OCI-LY3 (cell line): ENCODE measurements at regions not wholly inside any gene's neighbourhood (a gene's known extent, or its start where the extent isn't known, plus 50 kb on each side); places are given as distances from the start of the nearest gene placed in this dataset.
"Not testable (repeated sequence)": the region's sequence is repeated elsewhere in the genome, so short reads cannot be mapped to it uniquely, and the experiment has no call there.

Experiments used
- H2AFZ ChIP-seq: fragments of 200-600, 300-600 bp; shearing (Covaris generic); 2 replicates; pipeline ENCODE4 v1.6.0; 2014; ENCODE audit warnings: antibody characterized with exemption, low read depth, low read length
- H3K27ac ChIP-seq: fragments of 200-600, 300-600 bp; sonication (generic); 2 replicates; pipeline ENCODE4 v1.5.1; 2014; ENCODE audit warnings: mild to moderate bottlenecking, low read length, moderate library complexity, mixed read lengths
- H3K27me3 ChIP-seq: fragments of 200-600, 300-600 bp; sonication (generic); 2 replicates; pipeline ENCODE4 v1.6.1; 2014; ENCODE audit warnings: low read depth, low read length, mixed read lengths
- H3K36me3 ChIP-seq: fragments of 200-600, 300-600 bp; sonication (generic); replicated peaks from 2 replicates; pipeline ENCODE3; 2014; ENCODE audit warnings: low read depth, low read length, mixed read lengths
- H3K4me1 ChIP-seq: fragments of 300-600, 200-600 bp; sonication (generic); 2 replicates; pipeline ENCODE4 v1.6.1; 2014; ENCODE audit warnings: low read length, mixed read lengths
- H3K4me2 ChIP-seq: fragments of 200-600, 300-600 bp; sonication (generic); 2 replicates; pipeline ENCODE4 v1.6.1; 2014; ENCODE audit warnings: low read length, mixed read lengths
- H3K4me3 ChIP-seq: fragments of 300-600, 200-600 bp; sonication (generic); 2 replicates; pipeline ENCODE4 v1.5.1; 2014; ENCODE audit warnings: antibody characterized with exemption, mild to moderate bottlenecking, low read length, moderate library complexity
- H3K79me2 ChIP-seq: fragments of 300-600, 200-600 bp; shearing (Covaris generic); 2 replicates; pipeline ENCODE4 v1.6.1; 2014; ENCODE audit warnings: mild to moderate bottlenecking, low read length, mixed read lengths
- H3K9ac ChIP-seq: fragments of 300-600, 200-600 bp; shearing (Covaris generic); 2 replicates; pipeline ENCODE4 v1.6.0; 2014; ENCODE audit warnings: mild to moderate bottlenecking, low read length, moderate library complexity
- H3K9me3 ChIP-seq: fragments of 200-600, 300-600 bp; shearing (Covaris generic); 2 replicates; pipeline ENCODE4 v1.6.1; 2014; ENCODE audit warnings: low read length, mixed read lengths; ENCODE audit not compliant: insufficient read depth
- H4K20me1 ChIP-seq: fragments of 200-600, 300-600 bp; sonication (generic); 2 replicates; pipeline ENCODE4 v1.6.1; 2016; ENCODE audit warnings: low read length, mixed read lengths; ENCODE audit not compliant: insufficient read depth
- EZH2phosphoT487 ChIP-seq: fragments of 200-600 bp; shearing (Covaris generic); IDR thresholded peaks from 2 replicates; pipeline ENCODE4 v1.6.1; 2018; ENCODE audit warnings: antibody characterized with exemption, mixed run types, low read depth
- TF ChIP-seq, protein P1 (sequence below): fragments of 200-600, 300-600 bp; sonication (generic); IDR thresholded peaks from 2 replicates; pipeline ENCODE4 v1.5.1; 2014; ENCODE audit warnings: antibody characterized with exemption, low read length, low read depth

- Histone ChIP-seq H3K27ac (no peak overlapping the region), H3K79me2 (no peaks in the 10 kb centered on the region), H3K9ac (no peak overlapping the region), H4K20me1 (no peaks in the 10 kb centered on the region), H3K9me3 (no peaks in the 10 kb centered on the region), H3K36me3 (no peaks in the 10 kb centered on the region), H3K4me2 (no peak overlapping the region), H3K27me3 (0 out of 2 replicates have a peak, but pooled peaks cover 8% of the 10 kb centered on the region), H2AFZ (no peak overlapping the region), H3K4me3 (no peak overlapping the region), H3K4me1 (no peaks in the 10 kb centered on the region)
- TF ChIP-seq, protein P1, sequence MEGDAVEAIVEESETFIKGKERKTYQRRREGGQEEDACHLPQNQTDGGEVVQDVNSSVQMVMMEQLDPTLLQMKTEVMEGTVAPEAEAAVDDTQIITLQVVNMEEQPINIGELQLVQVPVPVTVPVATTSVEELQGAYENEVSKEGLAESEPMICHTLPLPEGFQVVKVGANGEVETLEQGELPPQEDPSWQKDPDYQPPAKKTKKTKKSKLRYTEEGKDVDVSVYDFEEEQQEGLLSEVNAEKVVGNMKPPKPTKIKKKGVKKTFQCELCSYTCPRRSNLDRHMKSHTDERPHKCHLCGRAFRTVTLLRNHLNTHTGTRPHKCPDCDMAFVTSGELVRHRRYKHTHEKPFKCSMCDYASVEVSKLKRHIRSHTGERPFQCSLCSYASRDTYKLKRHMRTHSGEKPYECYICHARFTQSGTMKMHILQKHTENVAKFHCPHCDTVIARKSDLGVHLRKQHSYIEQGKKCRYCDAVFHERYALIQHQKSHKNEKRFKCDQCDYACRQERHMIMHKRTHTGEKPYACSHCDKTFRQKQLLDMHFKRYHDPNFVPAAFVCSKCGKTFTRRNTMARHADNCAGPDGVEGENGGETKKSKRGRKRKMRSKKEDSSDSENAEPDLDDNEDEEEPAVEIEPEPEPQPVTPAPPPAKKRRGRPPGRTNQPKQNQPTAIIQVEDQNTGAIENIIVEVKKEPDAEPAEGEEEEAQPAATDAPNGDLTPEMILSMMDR, result no peak
- TF ChIP-seq EZH2phosphoT487, result no peak
Observed at GRCh38 chr2:62611854-62612253, 93.7 kb upstream of the EHBP1 start.

DNA sequence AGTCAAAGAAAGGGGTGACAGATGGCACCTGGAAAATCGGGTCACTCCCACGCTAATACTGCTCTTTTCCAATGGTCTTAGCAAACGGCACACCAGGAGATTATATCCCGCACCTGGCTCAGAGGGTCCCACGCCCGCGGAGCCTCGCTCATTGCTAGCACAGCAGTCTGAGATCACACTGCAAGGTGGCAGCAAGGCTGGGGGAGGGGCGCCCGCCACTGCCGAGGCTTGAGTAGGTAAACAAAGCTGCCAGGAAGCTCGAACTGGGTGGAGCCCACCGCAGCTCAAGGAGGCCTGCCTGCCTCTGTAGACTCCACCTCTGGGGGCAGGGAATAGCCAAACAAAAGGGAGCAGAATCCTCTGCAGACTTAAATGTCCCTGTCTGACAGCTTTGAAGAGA, 99.5 kb upstream of the TMEM17 start:
- not testable (repeated sequence) for H2AFZ ChIP-seq, H3K27me3 ChIP-seq, H3K9ac ChIP-seq, H3K4me1 ChIP-seq, H3K9me3 ChIP-seq, H4K20me1 ChIP-seq, H3K27ac ChIP-seq, H3K79me2 ChIP-seq, H3K4me2 ChIP-seq, H3K4me3 ChIP-seq, H3K36me3 ChIP-seq

- Histone ChIP-seq H3K27ac (no peak overlapping the region), H2AFZ (no peak overlapping the region), H3K9ac (no peak overlapping the region), H3K9me3 (no peaks in the 10 kb centered on the region), H3K36me3 (no peaks in the 10 kb centered on the region), H4K20me1 (no peaks in the 10 kb centered on the region), H3K27me3 (no peaks in the 10 kb centered on the region), H3K4me2 (no peak overlapping the region), H3K4me1 (no peaks in the 10 kb centered on the region), H3K4me3 (no peak overlapping the region), H3K79me2 (no peaks in the 10 kb centered on the region)
- no peak for TF ChIP-seq EZH2phosphoT487
- TF ChIP-seq, protein P1, result no peak
Observed at GRCh38 chr2:62604336-62604735, 98.3 kb upstream of the TMEM17 start.

DNA sequence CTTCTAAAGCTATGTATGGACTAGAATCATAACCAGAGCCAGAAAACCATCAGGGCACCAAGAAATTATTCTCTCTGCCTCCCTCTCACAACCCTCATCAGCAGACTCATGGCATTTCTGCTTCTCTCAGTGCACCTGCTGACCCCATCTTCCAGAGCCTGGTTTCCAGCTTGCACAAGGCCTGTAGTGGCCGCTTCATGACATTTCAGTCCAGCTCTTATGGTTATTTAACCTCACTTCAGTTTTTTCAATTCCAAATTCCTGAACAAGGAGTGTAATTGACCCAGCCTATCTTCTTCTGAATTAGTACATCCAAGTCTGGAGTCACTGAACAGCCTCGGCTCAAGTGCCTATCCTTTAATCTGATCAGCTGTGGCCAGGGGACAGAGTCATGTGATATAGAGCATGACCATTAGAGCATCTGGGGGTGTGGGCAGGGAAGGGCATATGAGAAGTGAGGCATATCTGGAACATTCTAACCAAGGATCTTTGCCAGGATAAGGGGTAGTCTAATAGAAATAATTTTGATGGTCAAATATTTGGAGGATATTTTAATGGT, 97.2 kb upstream of the TMEM17 start:
- TF ChIP-seq EZH2phosphoT487, result no peak
- TF ChIP-seq, protein P1, result no peak
- Histone ChIP-seq H2AFZ (no peak overlapping the region), H3K4me1 (peaks cover 8% of the 10 kb centered on the region), H3K27ac (no peak overlapping the region), H3K4me3 (no peak overlapping the region), H3K36me3 (no peaks in the 10 kb centered on the region), H3K79me2 (no peaks in the 10 kb centered on the region), H3K4me2 (no peak overlapping the region), H3K9me3 (no peaks in the 10 kb centered on the region), H4K20me1 (no peaks in the 10 kb centered on the region), H3K27me3 (no peaks in the 10 kb centered on the region), H3K9ac (no peak overlapping the region)

DNA sequence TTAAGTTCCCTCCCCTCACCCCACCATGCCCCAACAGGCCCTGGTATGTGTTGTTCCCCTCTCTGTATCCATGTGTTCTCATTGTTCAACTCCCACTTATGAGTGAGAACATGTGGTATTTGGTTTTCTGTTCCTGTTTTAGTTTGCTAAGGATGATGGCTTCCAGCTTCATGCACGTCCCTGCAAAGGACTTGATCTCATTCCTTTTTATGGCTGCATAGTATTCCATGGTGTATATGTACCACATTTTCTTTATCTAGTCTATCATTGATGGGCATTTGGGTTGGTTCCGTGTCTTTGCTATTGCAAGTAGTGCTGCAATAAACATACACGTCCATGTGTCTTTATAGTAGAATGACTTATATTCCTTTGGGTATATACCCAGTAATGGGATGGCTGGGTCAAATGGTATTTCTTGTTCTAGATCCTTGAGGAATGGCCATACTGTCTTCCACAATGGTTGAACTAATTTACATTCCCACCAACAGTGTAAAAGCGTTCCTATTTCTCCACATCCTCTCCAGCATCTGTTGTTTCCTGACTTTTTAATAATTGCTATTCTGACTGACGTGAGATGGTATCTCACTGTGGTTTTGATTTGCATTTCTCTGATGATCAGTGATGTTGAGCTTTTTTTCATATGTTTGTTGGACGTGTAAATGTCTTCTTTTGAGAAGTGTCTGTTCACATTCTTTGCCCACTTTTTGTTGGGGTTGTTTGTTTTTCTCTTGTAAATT, 93.8 kb upstream of the TMEM17 start:
- H3K27ac ChIP-seq, H2AFZ ChIP-seq, H3K27me3 ChIP-seq, H3K79me2 ChIP-seq, H3K4me1 ChIP-seq, H3K9ac ChIP-seq, H3K36me3 ChIP-seq, H3K4me2 ChIP-seq, H4K20me1 ChIP-seq, H3K9me3 ChIP-seq, H3K4me3 ChIP-seq: not testable (repeated sequence)
